Muscle layer of duodenum (tissue), 2 donors: ENCODE measurements at regions not wholly inside any gene's neighbourhood (a gene's known extent, or its start where the extent isn't known, plus 50 kb on each side); places are given as distances from the start of the nearest gene placed in this dataset.
"Not testable (repeated sequence)": the region's sequence is repeated elsewhere in the genome, so short reads cannot be mapped to it uniquely, and the experiment has no call there.

ENCODE experiments used
- H3K27ac ChIP-seq: one replicate; pipeline ENCODE4 v1.7.0; 2013; ENCODE audit warnings: mild to moderate bottlenecking, low read length
- H3K27me3 ChIP-seq: one replicate; pipeline ENCODE4 v1.7.0; 2013; ENCODE audit warnings: low read depth, mild to moderate bottlenecking, control low read depth, low read length
- H3K36me3 ChIP-seq, 2 donors: one replicate each; pipeline ENCODE4 v1.7.0; 2013; ENCODE audit warnings: low read length in 2 of 2, control low read depth in 1 of 2, mild to moderate bottlenecking in 1 of 2; ENCODE audit not compliant: insufficient read depth in 2 of 2, control insufficient read depth in 1 of 2
- H3K4me1 ChIP-seq, 2 donors: one replicate each; pipeline ENCODE4 v1.7.0; 2013; ENCODE audit warnings: low read length in 2 of 2, mild to moderate bottlenecking in 2 of 2, control low read depth in 1 of 2, moderate library complexity in 1 of 2; ENCODE audit not compliant: insufficient read depth in 2 of 2, control insufficient read depth in 1 of 2
- H3K4me3 ChIP-seq, 2 donors: one replicate each; pipeline ENCODE4 v1.7.0; 2013; ENCODE audit warnings: low read length in 2 of 2, low read depth in 1 of 2, mild to moderate bottlenecking in 1 of 2
- H3K9me3 ChIP-seq, 2 donors: one replicate each; pipeline ENCODE4 v1.7.0; 2013; ENCODE audit warnings: low read length in 2 of 2, control low read depth in 1 of 2, mild to moderate bottlenecking in 1 of 2; ENCODE audit not compliant: control insufficient read depth in 1 of 2
- donor health status: healthy.

DNA sequence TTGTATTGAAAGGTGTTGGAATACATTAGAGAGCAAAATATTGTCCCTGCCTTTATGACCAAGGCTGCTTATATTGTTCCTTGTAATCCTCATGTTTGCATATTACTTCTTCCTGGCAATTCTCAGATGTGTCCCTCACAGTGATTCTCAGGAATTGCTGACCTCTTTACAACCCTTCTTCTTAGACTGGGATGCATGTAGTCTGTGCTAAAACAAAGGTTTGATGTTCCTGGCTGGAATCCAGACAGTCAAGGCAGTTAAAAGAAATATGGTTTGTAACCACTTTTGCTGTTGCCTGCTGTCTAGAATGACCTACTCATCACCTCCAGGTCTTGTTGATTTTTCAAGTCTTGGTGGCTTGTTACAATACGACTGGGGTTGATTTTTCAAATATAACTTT lies 367.6 kb downstream of the HGF start:
- Histone ChIP-seq H3K27ac (no peak overlapping the region), H3K27me3 (no peaks in the 10 kb centered on the region), H3K9me3 (no peaks in the 10 kb centered on the region), H3K4me1 (no peaks in the 10 kb centered on the region), H3K36me3 (no peaks in the 10 kb centered on the region), H3K4me3 (no peak overlapping the region)

DNA sequence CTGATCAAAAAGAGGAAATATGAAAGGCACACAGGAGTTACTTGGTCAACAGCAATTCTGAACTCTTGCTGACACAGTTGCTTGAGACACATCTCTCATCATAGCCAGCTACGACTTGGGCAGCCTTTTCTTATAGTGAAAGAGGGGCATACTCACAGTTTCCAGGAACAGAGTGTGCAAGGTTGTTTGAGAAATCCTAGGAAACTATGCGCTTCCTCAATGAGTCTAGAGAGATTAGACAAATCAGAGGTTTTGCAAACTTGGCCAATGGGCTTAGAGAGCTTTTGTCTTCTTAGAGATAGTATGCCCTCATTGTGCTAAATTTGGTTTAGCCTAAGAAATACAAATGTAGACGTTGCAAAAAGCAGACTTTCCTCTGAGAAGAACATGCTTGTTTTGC lies 370.4 kb downstream of the HGF start:
- H3K27ac ChIP-seq: no peak overlapping the region
- H3K9me3 ChIP-seq: no peaks in the 10 kb centered on the region
- H3K4me3 ChIP-seq: no peak overlapping the region
- no peaks in the 10 kb centered on the region for H3K27me3 ChIP-seq
- H3K4me1 ChIP-seq: no peaks in the 10 kb centered on the region
- no peaks in the 10 kb centered on the region for H3K36me3 ChIP-seq

DNA sequence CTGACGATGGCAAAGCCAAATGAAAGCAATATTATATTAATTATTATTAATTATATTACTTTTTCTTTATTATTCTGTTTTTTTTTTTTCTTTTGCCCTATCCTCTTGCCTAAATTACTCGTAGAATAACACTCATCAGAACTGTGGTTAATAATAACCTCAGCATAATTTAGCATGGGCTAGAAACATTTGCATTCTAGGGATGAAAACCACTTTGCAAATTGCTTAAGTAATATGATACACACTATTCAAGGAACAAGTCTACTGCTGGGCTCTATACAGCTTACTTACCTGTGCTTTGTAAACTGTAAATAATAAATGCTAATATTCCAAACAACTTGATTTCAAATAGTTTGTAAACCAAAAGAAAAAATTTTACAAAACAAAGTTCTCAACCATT lies 375.8 kb downstream of the HGF start:
- Histone ChIP-seq H3K27me3 (no peaks in the 10 kb centered on the region), H3K36me3 (no peaks in the 10 kb centered on the region), H3K9me3 (no peaks in the 10 kb centered on the region), H3K4me3 (no peak overlapping the region), H3K4me1 (no peaks in the 10 kb centered on the region), H3K27ac (no peak overlapping the region)

DNA sequence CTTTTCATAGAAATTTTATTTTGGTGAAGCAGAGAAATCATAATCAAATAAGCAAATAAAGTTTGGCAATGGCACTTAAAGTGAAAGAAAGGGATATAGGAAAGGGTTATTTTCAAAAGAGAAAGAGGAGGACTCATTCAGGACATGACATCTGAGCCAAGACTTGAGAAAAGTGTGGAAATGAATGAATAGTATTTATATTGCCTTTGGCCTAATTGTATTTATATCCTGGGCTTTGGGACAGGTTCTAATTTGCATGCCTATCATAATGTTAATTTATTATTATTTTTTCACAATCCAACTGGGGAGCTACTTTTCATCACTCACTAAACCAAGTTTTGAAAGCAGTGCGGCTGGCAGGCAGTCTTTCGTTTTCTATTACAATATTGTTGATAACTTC lies 376.8 kb downstream of the HGF start:
- H3K4me3 ChIP-seq: no peak overlapping the region
- no peaks in the 10 kb centered on the region for H3K9me3 ChIP-seq
- H3K4me1 ChIP-seq: no peaks in the 10 kb centered on the region
- H3K27me3 ChIP-seq: no peaks in the 10 kb centered on the region
- H3K27ac ChIP-seq: no peak overlapping the region
- H3K36me3 ChIP-seq: no peaks in the 10 kb centered on the region

DNA sequence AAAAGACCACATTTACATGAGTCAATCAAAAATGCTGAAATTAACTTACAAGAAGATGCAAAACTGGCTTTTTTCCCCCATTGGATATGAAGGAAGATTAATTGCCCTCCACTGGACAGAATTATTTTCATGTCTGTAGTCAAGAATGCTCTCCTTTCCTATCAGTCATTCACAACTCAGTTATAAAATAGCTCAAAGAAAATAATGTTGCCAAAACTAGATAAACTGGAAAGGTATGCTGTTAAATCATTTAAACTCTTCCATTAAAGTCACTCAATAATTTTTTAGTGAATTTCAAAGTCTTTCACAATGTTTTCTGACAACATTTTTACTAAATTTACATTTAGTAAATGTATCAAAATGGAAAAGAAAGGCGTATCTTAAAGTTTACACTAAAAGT lies 384.5 kb downstream of the HGF start:
- Histone ChIP-seq H3K4me1 (no peaks in the 10 kb centered on the region), H3K27me3 (no peaks in the 10 kb centered on the region), H3K4me3 (no peak overlapping the region), H3K36me3 (no peaks in the 10 kb centered on the region), H3K27ac (no peak overlapping the region), H3K9me3 (no peaks in the 10 kb centered on the region)

DNA sequence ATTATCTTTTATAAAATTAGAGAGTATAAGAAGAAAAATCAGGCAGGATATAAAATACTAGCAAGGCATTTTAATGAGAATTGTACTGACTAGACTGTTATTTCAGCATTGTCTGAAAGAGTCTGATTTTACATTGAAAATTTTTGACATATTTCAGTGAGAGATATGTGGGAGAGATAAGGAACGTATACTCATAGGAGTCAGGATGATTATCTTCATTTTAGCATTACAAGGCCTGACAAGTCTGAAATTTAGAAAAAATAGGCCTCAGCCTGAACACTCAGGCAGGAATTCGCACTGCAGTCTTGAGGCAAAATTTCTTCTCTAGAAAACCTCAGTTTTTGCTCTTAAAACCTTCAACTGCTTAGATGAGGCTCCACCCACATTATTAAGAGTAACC lies 386.0 kb downstream of the HGF start:
- Histone ChIP-seq H3K4me3 (no peak overlapping the region), H3K9me3 (no peaks in the 10 kb centered on the region), H3K27ac (no peak overlapping the region)

DNA sequence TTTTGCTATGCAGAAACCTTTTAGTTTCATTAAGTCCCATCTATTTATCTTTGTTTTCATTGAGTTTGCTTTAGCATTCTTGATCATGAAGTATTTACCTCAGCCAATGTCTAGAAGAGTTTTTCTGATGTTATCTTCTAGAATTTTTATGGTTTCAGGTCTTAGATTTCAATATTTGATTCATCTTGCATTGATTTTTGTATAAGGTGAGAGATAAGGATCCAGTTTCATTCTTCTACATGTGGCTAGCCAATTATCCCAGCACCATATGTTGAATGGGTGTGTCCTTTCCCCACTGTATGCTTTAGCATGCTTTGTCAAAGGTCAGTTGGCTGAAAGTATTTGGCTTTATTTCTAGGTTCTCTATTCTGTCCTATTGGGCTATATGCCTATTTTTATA lies 395.2 kb downstream of the HGF start:
- H3K9me3 ChIP-seq, H3K36me3 ChIP-seq, H3K4me3 ChIP-seq, H3K27ac ChIP-seq, H3K4me1 ChIP-seq, H3K27me3 ChIP-seq: not testable (repeated sequence)

More for the DNA sequence above, 386.0 kb downstream of the HGF start:
- H3K36me3 ChIP-seq: no peaks in the 10 kb centered on the region
- no peaks in the 10 kb centered on the region for H3K27me3 ChIP-seq
- H3K4me1 ChIP-seq: no peaks in the 10 kb centered on the region

DNA sequence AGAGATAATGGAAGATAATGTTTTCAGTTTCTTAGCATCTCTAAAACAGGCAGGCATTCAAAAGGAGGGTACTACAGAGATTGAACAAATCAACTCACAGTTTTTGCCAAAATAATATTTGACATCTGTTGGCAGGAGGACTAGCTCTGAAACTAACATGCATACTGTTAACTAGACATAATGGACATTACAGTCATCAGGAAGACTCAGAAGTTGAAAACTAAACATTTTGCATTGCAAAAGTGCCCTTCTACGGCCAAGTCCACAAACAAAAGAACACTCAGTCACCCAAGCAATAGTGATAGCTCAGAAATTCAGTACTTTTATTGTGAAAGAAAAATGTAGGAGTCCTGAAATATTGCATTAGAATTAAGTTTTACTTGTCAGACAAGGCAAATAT lies 399.0 kb downstream of the HGF start:
- H3K27ac ChIP-seq: no peak overlapping the region
- H3K4me3 ChIP-seq: no peak overlapping the region
- H3K9me3 ChIP-seq: no peaks in the 10 kb centered on the region
- H3K36me3 ChIP-seq: no peaks in the 10 kb centered on the region
- no peaks in the 10 kb centered on the region for H3K27me3 ChIP-seq
- no peaks in the 10 kb centered on the region for H3K4me1 ChIP-seq

DNA sequence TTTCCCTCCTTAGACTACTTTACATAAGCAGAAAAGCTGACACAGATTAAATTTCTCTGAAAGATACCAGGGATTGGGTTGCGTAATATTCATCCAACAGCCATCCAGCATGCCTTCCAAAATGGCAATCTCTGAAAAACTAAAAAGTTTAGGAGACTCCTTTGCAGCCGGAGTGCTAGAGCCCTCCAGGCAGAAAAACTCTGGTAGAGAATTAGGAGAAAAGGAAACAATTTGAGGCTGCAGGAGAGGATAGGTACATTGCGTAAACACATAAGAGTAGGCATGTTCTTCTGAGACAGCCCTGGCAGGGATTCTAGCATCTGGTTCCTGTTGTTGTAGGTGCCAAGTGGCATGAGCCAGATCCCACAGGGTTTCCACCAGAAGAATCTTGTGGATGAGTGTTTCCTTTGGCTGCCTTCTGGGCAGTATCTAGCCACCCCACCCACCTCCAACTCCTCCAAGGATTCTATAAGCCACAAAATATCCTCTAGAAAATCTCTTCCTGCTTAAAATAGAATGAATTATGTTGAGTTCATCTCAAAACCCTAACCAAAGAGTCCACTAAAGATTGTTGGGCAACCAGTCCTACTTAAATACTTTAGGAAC lies 402.4 kb downstream of the HGF start:
- H3K4me1 ChIP-seq: no peaks in the 10 kb centered on the region
- no peaks in the 10 kb centered on the region for H3K9me3 ChIP-seq
- H3K27me3 ChIP-seq: no peaks in the 10 kb centered on the region
- H3K36me3 ChIP-seq: no peaks in the 10 kb centered on the region
- H3K27ac ChIP-seq: no peak overlapping the region
- no peak overlapping the region for H3K4me3 ChIP-seq

DNA sequence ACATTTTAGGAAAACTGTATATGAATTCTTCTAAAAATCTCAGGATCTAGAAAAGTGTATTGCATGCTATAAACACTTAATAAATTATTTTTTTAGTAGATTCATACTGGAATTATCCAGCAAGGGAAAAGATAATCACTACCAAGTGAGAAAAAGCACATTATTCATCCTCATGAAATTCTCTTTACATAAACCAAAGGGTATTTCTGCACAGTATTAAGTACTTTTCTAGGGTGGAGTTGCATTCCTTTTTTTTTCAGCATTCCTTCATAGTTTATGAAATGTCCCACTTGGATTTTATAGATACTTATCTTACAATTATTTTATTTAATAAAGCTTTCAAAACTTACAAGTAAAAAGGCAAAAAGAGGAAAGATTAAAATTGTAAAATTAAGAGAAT lies 403.3 kb downstream of the HGF start:
- H3K27ac ChIP-seq: no peak overlapping the region
- no peaks in the 10 kb centered on the region for H3K4me1 ChIP-seq
- no peaks in the 10 kb centered on the region for H3K36me3 ChIP-seq
- H3K27me3 ChIP-seq: no peaks in the 10 kb centered on the region
- H3K4me3 ChIP-seq: no peak overlapping the region
- H3K9me3 ChIP-seq: no peaks in the 10 kb centered on the region

DNA sequence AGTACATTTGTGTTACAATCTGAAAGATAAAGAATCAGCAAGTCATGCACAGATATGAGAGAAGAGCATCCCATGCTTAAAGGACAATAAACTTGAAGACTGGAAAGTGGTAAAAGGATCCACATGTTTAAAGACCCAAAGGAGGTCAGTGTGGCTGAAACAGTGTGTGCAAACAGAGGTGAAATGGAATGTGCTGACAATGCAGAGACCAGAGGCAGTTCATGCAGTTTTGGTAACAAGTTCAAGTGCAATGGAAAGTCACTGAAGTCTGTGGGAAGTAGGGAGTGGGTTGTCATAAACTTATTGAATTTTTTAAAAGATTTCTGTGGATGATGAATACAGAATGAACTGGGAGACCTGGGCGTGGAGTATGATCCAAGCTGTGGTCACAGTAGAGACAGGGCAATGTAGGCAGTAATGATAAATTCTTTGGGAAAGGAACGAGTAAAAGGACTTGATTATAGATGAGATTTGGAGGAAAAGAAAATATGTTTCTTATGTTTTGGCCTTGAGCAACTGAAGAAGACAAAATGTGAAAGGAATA lies 408.0 kb downstream of the HGF start:
- H3K27ac ChIP-seq: no peak overlapping the region
- no peaks in the 10 kb centered on the region for H3K4me1 ChIP-seq
- H3K9me3 ChIP-seq: no peaks in the 10 kb centered on the region
- H3K27me3 ChIP-seq: no peaks in the 10 kb centered on the region
- no peak overlapping the region for H3K4me3 ChIP-seq
- no peaks in the 10 kb centered on the region for H3K36me3 ChIP-seq

DNA sequence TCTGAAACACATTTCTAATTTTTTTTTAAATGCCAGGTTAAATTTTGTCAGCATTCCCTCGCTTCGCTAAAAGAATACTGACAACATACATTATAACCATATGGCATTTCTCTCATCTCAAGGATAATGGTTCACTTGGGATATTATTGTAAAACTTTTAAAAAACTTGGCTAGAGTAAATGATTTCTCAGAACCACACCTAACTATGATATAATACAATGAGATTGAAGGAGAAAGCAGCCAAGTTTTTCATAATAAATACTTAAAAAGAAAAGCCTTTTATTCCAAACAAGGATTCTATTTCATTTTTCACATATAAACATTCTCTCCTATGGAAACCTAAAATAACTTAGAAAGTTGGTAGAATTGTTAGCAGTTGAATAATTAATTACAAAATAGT lies 413.9 kb downstream of the HGF start:
- no peak overlapping the region for H3K4me3 ChIP-seq
- no peaks in the 10 kb centered on the region for H3K9me3 ChIP-seq
- no peaks in the 10 kb centered on the region for H3K4me1 ChIP-seq
- H3K27me3 ChIP-seq: no peaks in the 10 kb centered on the region
- H3K36me3 ChIP-seq: no peaks in the 10 kb centered on the region
- no peak overlapping the region for H3K27ac ChIP-seq
